ENCODE measurements at regions not wholly inside any gene's neighbourhood (a gene's known extent, or its start where the extent isn't known, plus 50 kb on each side); places are given as distances from the start of the nearest gene placed in this dataset.

DNA sequence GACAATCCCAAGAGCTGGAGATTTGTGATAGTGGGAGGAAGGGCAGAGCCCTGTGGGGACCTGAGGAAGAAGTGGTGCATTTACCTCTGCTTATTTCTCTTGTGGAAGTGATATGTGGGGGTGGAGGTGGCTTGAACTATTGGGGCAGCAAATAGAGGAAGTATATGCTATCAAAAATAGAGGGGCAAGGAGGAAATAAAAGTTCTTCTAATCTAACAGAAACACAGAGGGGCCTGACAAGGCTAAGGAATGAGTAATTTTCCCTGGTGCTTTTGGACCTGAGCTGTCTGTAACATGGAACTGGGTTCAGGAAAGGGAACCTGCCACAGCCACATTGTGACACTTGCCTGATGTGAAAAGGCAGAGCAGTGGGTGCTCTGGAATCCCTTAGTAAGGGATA is 378.6 kb upstream of the KLF4 start:
- Histone ChIP-seq H3K14ac (ENCODE audit: insufficient read depth, low read length) (no peak overlapping the region), H4K5ac (ENCODE audit: insufficient read length, low read depth, low read length) (no peak overlapping the region), H4K8ac (replicated peaks; ENCODE audit: insufficient read length, low read depth, low read length) (no peak overlapping the region), H3K27me3 (ENCODE audit: insufficient read depth, low read length) (no peaks in the 10 kb centered on the region), H2BK15ac (ENCODE audit: low read depth, low read length) (no peak overlapping the region), H3K4ac (ENCODE audit: low read depth, low read length) (no peak overlapping the region), H4K91ac (ENCODE audit: insufficient read length, low read depth, low read length) (no peak overlapping the region), H3K4me1 (ENCODE audit: insufficient read depth, low read length) (peaks cover 1% of the 10 kb centered on the region; the same call in 1 of the 2 replicates), H3K23ac (ENCODE audit: insufficient read length, low read depth, low read length) (no peak overlapping the region), H2AK5ac (ENCODE audit: insufficient read length, low read length) (no peak overlapping the region), H3K23me2 (ENCODE audit: insufficient read length, low read depth, low read length, poor library complexity, severe bottlenecking) (no peaks in the 10 kb centered on the region), H3K4me2 (ENCODE audit: insufficient read depth, insufficient read length, low read length) (no peak overlapping the region), H3K79me1 (ENCODE audit: insufficient read depth, low read depth, low read length, poor library complexity, severe bottlenecking) (no peaks in the 10 kb centered on the region), H3K9me3 (ENCODE audit: control insufficient read depth, low read depth, low read length) (no peaks in the 10 kb centered on the region), H2BK12ac (ENCODE audit: insufficient read length, low read depth, low read length) (no peak overlapping the region), H3K9ac (ENCODE audit: extremely low read depth, insufficient read length, low read length) (no peak overlapping the region), H3K27ac (ENCODE audit: insufficient read length, low read depth, low read length) (no peak overlapping the region), H3K79me2 (ENCODE audit: insufficient read depth, low read length) (no peaks in the 10 kb centered on the region), H2BK120ac (ENCODE audit: low read depth, low read length, poor library complexity, severe bottlenecking) (no peak overlapping the region), H4K20me1 (ENCODE audit: control insufficient read depth, insufficient read depth, insufficient read length) (no peaks in the 10 kb centered on the region), H2BK5ac (ENCODE audit: insufficient read length, low read length) (no peak overlapping the region), H3K56ac (ENCODE audit: insufficient read length, low read depth, low read length) (no peak overlapping the region), H3K18ac (ENCODE audit: insufficient read length, low read depth, low read length) (no peak overlapping the region), H2AFZ (ENCODE audit: low read length) (no peak overlapping the region), H2BK20ac (ENCODE audit: low read depth, low read length, poor library complexity, severe bottlenecking) (no peak overlapping the region), H3T11ph (ENCODE audit: low read length) (no peak overlapping the region)
- TF ChIP-seq, protein P1, sequence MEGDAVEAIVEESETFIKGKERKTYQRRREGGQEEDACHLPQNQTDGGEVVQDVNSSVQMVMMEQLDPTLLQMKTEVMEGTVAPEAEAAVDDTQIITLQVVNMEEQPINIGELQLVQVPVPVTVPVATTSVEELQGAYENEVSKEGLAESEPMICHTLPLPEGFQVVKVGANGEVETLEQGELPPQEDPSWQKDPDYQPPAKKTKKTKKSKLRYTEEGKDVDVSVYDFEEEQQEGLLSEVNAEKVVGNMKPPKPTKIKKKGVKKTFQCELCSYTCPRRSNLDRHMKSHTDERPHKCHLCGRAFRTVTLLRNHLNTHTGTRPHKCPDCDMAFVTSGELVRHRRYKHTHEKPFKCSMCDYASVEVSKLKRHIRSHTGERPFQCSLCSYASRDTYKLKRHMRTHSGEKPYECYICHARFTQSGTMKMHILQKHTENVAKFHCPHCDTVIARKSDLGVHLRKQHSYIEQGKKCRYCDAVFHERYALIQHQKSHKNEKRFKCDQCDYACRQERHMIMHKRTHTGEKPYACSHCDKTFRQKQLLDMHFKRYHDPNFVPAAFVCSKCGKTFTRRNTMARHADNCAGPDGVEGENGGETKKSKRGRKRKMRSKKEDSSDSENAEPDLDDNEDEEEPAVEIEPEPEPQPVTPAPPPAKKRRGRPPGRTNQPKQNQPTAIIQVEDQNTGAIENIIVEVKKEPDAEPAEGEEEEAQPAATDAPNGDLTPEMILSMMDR (conservative IDR thresholded peaks at IDR 0.05), result no peak
- Mint-ChIP-seq H3K36me3 (ENCODE audit: insufficient read depth in 1 of 3, low read depth in 3 of 3) (no peaks in the 10 kb centered on the region), H3K4me3 (no peak overlapping the region), H3K27me3 (ENCODE audit: low read depth) (peaks cover 4% of the 10 kb centered on the region; the same call in 1 of the 2 replicates), H3K4me1 (peaks cover 12 to 21% of the 10 kb centered on the region in 2 experiments), H3K9me3 (no peaks in the 10 kb centered on the region; a peak in 1 of 5 replicates), H3K27ac (no peak overlapping the region)
- DNase-seq, result no peak
